ENCODE measurements at regions not wholly inside any gene's neighbourhood (a gene's known extent, or its start where the extent isn't known, plus 50 kb on each side); places are given as distances from the start of the nearest gene placed in this dataset.

GRCh38 chr18:40558706-40559392 lies 1396.2 kb upstream of the PIK3C3 start:
- no peak for DNase-seq (ENCODE audit: low spot score)

GRCh38 chr18:40555914-40556313 lies 1399.1 kb upstream of the PIK3C3 start:
- no peak for DNase-seq (ENCODE audit: low spot score)

- DNase-seq (ENCODE audit: low spot score) = no peak
Observed at GRCh38 chr18:40553029-40553428, 1402.0 kb upstream of the PIK3C3 start.

GRCh38 chr18:40546875-40547274 lies 1408.2 kb upstream of the PIK3C3 start:
- no peak for DNase-seq (ENCODE audit: low spot score)

GRCh38 chr18:40534723-40535122 lies 1420.3 kb upstream of the PIK3C3 start:
- DNase-seq (ENCODE audit: low spot score) = no peak

GRCh38 chr18:40532046-40532445 lies 1423.0 kb upstream of the PIK3C3 start:
- no peak for DNase-seq (ENCODE audit: low spot score)

GRCh38 chr18:40531051-40531450 lies 1424.0 kb upstream of the PIK3C3 start:
- DNase-seq (ENCODE audit: low spot score) = no peak

GRCh38 chr18:40529478-40529877 lies 1425.6 kb upstream of the PIK3C3 start:
- no peak for DNase-seq (ENCODE audit: low spot score)

GRCh38 chr18:40524881-40525280 lies 1430.2 kb upstream of the PIK3C3 start:
- DNase-seq (ENCODE audit: low spot score) = no peak

GRCh38 chr18:40523287-40523686 lies 1431.7 kb upstream of the PIK3C3 start:
- no peak for DNase-seq (ENCODE audit: low spot score)

- no peak for DNase-seq (ENCODE audit: low spot score)
Observed at GRCh38 chr18:40501026-40501425, 1454.0 kb upstream of the PIK3C3 start.

- no peak for DNase-seq (ENCODE audit: low spot score)
Observed at GRCh38 chr18:40494603-40495002, 1460.4 kb upstream of the PIK3C3 start.

- DNase-seq (ENCODE audit: low spot score) = no peak
Observed at GRCh38 chr18:40493316-40493715, 1461.7 kb upstream of the PIK3C3 start.

GRCh38 chr18:40489301-40489700 lies 1465.7 kb upstream of the PIK3C3 start:
- DNase-seq (ENCODE audit: low spot score) = no peak

GRCh38 chr18:40485318-40485717 lies 1469.7 kb upstream of the PIK3C3 start:
- DNase-seq (ENCODE audit: low spot score) = no peak

GRCh38 chr18:40473221-40474029 lies 1481.6 kb upstream of the PIK3C3 start:
- no peak for DNase-seq (ENCODE audit: low spot score)

- no peak for DNase-seq (ENCODE audit: low spot score)
Observed at GRCh38 chr18:40470723-40471122, 1484.3 kb upstream of the PIK3C3 start.

- DNase-seq (ENCODE audit: low spot score) = no peak
Observed at GRCh38 chr18:40469851-40470250, 1485.2 kb upstream of the PIK3C3 start.

GRCh38 chr18:40469316-40469715 lies 1485.7 kb upstream of the PIK3C3 start:
- DNase-seq (ENCODE audit: low spot score) = no peak

GRCh38 chr18:40464032-40464431 lies 1491.0 kb upstream of the PIK3C3 start:
- no peak for DNase-seq (ENCODE audit: low spot score)

- no peak for DNase-seq (ENCODE audit: low spot score)
Observed at GRCh38 chr18:40453903-40454302, 1501.1 kb upstream of the PIK3C3 start.

GRCh38 chr18:40452599-40452998 lies 1502.4 kb upstream of the PIK3C3 start:
- DNase-seq (ENCODE audit: low spot score) = no peak

GRCh38 chr18:40450751-40451150 lies 1504.3 kb upstream of the PIK3C3 start:
- DNase-seq (ENCODE audit: low spot score) = no peak

GRCh38 chr18:40447820-40448219 lies 1507.2 kb upstream of the PIK3C3 start:
- DNase-seq (ENCODE audit: low spot score) = no peak
